Tibial artery (tissue), 4 donors: ENCODE measurements at regions not wholly inside any gene's neighbourhood (a gene's known extent, or its start where the extent isn't known, plus 50 kb on each side); places are given as distances from the start of the nearest gene placed in this dataset.
"Not testable (repeated sequence)": the region's sequence is repeated elsewhere in the genome, so short reads cannot be mapped to it uniquely, and the experiment has no call there.

ENCODE experiments used
- DNase-seq, 2 donors: peaks; one replicate each; pipeline ENCODE4 v3.0.0-alpha.2; 2019
- H3K27ac ChIP-seq, 2 donors: fragments of 200-600 bp; sonication (generic) in 1 of 2; 1 replicate in 1 of 2; 2 replicates in 1 of 2; pipeline ENCODE4 v1.5.1; 2018 to 2019; ENCODE audit warnings: mild to moderate bottlenecking in 1 of 2
- H3K27me3 ChIP-seq, 2 donors: fragments of 200-600 bp; sonication (generic) in 1 of 2; one replicate each; pipeline versions ENCODE4 v1.5.1 to v1.6.0; 2016 to 2019
- H3K36me3 ChIP-seq, 3 donors: fragments of 200-600 bp; sonication (generic) in 2 of 3; one replicate each; pipeline ENCODE4 v1.5.1; 2016 to 2019; ENCODE audit warnings: mild to moderate bottlenecking in 2 of 3
- H3K4me1 ChIP-seq, 4 donors: fragments of 200-600 bp; sonication (generic) in 2 of 4; 1 replicate in 3 of 4; 2 replicates in 1 of 4; pipeline ENCODE4 v1.5.1; 2016 to 2019
- H3K4me3 ChIP-seq, 2 donors: fragments of 200-600 bp; sonication (generic) in 1 of 2; 1 replicate in 1 of 2; 2 replicates in 1 of 2; pipeline ENCODE4 v1.5.1; 2018 to 2019; ENCODE audit warnings: mild to moderate bottlenecking in 2 of 2
- H3K9me3 ChIP-seq, 3 donors: fragments of 200-600 bp; sonication (generic) in 1 of 3; one replicate each; pipeline ENCODE4 v1.5.1; 2016 to 2019
- CTCF ChIP-seq, 2 experiments: fragments of 200-600 bp in 1 of 2; fragments of 450-650 bp in 1 of 2; IDR thresholded peaks; one replicate each; pipeline ENCODE4 v1.5.1; 2017 to 2019; ENCODE audit warnings: antibody characterized with exemption in 2 of 2, mild to moderate bottlenecking in 1 of 2, moderate library complexity in 1 of 2
- intact Hi-C: fragments of 100-400 bp; cut with DNase I; formaldehyde crosslinking; loops from one replicate; pipeline ENCODE4 v1.15.0; 2023; ENCODE audit warnings: low total_unique reads

GRCh38 chr6:27836141-27836782 lies 75.9 kb downstream of the OR2B2 start:
- Histone ChIP-seq H3K27me3 (no peaks in the 10 kb centered on the region), H3K27ac (peak overlapping the region; percentile 93 to 97), H3K4me1 (peaks cover 0 to 18% (median 8%) of the 10 kb centered on the region in 4 donors), H3K36me3 (no peaks in the 10 kb centered on the region), H3K4me3 (peak overlapping the region; percentile 67 to 78), H3K9me3 (no peaks in the 10 kb centered on the region)
- DNase-seq, result no peak
- intact Hi-C loops, result loop anchor here (10.0 kb wide), 1 partner anchor 1811 kb away; a partner anchor contains a TSS
- no peak for TF ChIP-seq CTCF (IDR thresholded peaks at IDR 0.05)

GRCh38 chr6:27834879-27835549 lies 77.2 kb downstream of the OR2B2 start:
- Histone ChIP-seq H3K4me1 (peaks cover 0 to 24% (median 9%) of the 10 kb centered on the region in 4 donors), H3K4me3 (no peak overlapping the region), H3K36me3 (no peaks in the 10 kb centered on the region), H3K27ac (no peak overlapping the region), H3K9me3 (no peaks in the 10 kb centered on the region), H3K27me3 (no peaks in the 10 kb centered on the region)
- TF ChIP-seq CTCF (IDR thresholded peaks at IDR 0.05), result no peak
- no peak for DNase-seq
- intact Hi-C loops, result loop anchor here (10.0 kb wide), 1 partner anchor 1810 kb away; a partner anchor contains a TSS

GRCh38 chr6:27834384-27834783 lies 77.8 kb downstream of the OR2B2 start:
- Histone ChIP-seq H3K9me3 (no peaks in the 10 kb centered on the region), H3K4me1 (peaks cover 0 to 19% (median 10%) of the 10 kb centered on the region in 4 donors), H3K4me3 (no peak overlapping the region), H3K36me3 (no peaks in the 10 kb centered on the region), H3K27ac (no peak overlapping the region), H3K27me3 (no peaks in the 10 kb centered on the region)
- no peak for DNase-seq
- intact Hi-C loops, result loop anchor here (10.0 kb wide), 1 partner anchor 1810 kb away; a partner anchor contains a TSS
- no peak for TF ChIP-seq CTCF (IDR thresholded peaks at IDR 0.05)

GRCh38 chr6:27831434-27832081 lies 80.6 kb downstream of the OR2B2 start:
- peak overlapping the region; percentile 52 to 60 for H3K4me3 ChIP-seq
- H3K36me3 ChIP-seq, result not testable (repeated sequence)

GRCh38 chr6:27830600-27831433 lies 81.4 kb downstream of the OR2B2 start:
- H3K27ac ChIP-seq, result peak overlapping the region; percentile 72 to 74
- intact Hi-C loops, result loop anchor here (10.0 kb wide), 1 partner anchor 1806 kb away; a partner anchor contains a TSS
- H3K9me3 ChIP-seq, DNase-seq, H3K27me3 ChIP-seq, H3K36me3 ChIP-seq, H3K4me1 ChIP-seq: not testable (repeated sequence)
- H3K4me3 ChIP-seq, result peak overlapping the region; percentile 52 to 60

More at GRCh38 chr6:27831434-27832081, 80.6 kb downstream of the OR2B2 start:
- H3K9me3 ChIP-seq, H3K27me3 ChIP-seq: not testable (repeated sequence)
- intact Hi-C loops, result loop anchor here (10.0 kb wide), 1 partner anchor 1807 kb away; a partner anchor contains a TSS
- Histone ChIP-seq H3K4me1 (peaks cover 0 to 17% (median 9%) of the 10 kb centered on the region in 4 donors), H3K27ac (peak overlapping the region; percentile 72 to 74)
- DNase-seq, result peak; percentile 64 to 83

- H3K9me3 ChIP-seq, result no peaks in the 10 kb centered on the region
- peak overlapping the region; percentile 72 to 74 for H3K27ac ChIP-seq
These were observed 82.0 kb downstream of the OR2B2 start for GRCh38 chr6:27830212-27830599.

More at GRCh38 chr6:27830212-27830599, 82.0 kb downstream of the OR2B2 start:
- Histone ChIP-seq H3K27me3 (peaks cover 0 to 4% of the 10 kb centered on the region in 2 donors), H3K4me3 (peak overlapping the region; percentile 52 to 60), H3K4me1 (peaks cover 0 to 8% (median 2%) of the 10 kb centered on the region in 4 donors), H3K36me3 (no peaks in the 10 kb centered on the region)
- intact Hi-C loops, result loop anchor here (10.0 kb wide), 1 partner anchor 1805 kb away; a partner anchor contains a TSS
- TF ChIP-seq CTCF (IDR thresholded peaks at IDR 0.05), result no peak
- no peak for DNase-seq
